ENCODE measurements at regions not wholly inside any gene's neighbourhood (a gene's known extent, or its start where the extent isn't known, plus 50 kb on each side); places are given as distances from the start of the nearest gene placed in this dataset.
"Not testable (repeated sequence)": the region's sequence is repeated elsewhere in the genome, so short reads cannot be mapped to it uniquely, and the experiment has no call there.

DNA sequence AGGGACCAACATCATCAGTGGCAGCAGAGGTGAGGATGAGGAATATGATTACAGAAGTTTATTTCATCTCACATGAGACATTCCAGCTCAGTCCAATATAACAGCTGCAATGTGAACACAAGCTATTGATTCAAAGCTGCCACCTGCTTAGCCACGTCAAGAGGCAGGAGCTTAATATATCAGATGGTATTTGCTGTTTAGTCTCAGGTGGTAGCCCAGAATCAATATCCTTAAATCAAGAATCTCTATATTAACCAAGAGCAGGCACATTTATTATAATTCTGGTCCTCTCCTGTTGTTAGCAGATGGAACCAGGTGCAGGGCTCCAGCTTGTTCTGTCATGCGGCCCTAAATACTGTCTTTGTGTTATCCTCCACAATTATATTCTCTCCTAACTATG lies 431.6 kb downstream of the ICE1 start:
- TF ChIP-seq, protein P1, sequence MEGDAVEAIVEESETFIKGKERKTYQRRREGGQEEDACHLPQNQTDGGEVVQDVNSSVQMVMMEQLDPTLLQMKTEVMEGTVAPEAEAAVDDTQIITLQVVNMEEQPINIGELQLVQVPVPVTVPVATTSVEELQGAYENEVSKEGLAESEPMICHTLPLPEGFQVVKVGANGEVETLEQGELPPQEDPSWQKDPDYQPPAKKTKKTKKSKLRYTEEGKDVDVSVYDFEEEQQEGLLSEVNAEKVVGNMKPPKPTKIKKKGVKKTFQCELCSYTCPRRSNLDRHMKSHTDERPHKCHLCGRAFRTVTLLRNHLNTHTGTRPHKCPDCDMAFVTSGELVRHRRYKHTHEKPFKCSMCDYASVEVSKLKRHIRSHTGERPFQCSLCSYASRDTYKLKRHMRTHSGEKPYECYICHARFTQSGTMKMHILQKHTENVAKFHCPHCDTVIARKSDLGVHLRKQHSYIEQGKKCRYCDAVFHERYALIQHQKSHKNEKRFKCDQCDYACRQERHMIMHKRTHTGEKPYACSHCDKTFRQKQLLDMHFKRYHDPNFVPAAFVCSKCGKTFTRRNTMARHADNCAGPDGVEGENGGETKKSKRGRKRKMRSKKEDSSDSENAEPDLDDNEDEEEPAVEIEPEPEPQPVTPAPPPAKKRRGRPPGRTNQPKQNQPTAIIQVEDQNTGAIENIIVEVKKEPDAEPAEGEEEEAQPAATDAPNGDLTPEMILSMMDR (IDR thresholded peaks at IDR 0.05; ENCODE audit: low read depth, low read length): no peak
- DNase-seq (ENCODE audit: extremely low read depth, low read depth): no peak

DNA sequence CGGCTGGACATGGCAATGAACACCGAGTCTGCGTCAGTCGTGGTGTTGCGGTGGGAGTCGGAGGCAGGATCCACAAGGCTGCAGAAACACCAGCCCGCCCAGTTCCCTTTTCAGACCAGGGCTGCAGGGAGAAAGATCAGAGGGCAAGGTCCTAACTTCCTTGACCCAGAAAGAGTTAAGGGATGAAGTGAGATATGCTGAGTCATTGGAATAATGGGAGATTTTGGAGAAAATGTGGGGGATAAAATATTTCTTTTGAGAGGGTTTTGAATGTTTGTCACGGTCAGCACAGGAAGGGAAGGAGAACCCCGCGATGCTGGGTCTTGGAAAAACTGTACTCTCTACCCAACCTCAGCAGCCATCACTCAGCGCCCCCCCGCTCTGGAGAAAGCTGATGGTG lies 416.0 kb downstream of the ICE1 start:
- DNase-seq (ENCODE audit: extremely low read depth, low read depth): no peak
- TF ChIP-seq, protein P1 (IDR thresholded peaks at IDR 0.05; ENCODE audit: low read depth, low read length): no peak

DNA sequence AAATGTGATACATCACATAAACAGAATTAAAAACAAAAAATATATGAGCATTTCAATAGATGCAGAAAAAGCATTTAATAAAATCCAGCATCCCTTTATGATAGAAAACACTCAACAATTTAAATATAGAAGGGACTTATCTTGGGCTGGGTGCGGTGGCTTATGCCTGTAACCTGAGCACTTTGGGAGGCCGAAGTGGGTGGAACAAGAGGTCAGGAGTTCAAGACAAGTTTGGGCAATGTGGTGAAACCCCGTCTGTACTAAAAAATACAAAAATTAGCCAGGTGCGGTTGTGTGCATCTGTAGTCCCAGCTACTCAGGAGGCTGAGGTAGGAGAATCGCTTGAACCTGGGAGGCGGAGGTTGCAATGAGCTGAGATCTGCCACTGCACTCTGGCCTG lies 409.1 kb downstream of the ICE1 start:
- DNase-seq (ENCODE audit: extremely low read depth, low read depth): not testable (repeated sequence)

DNA sequence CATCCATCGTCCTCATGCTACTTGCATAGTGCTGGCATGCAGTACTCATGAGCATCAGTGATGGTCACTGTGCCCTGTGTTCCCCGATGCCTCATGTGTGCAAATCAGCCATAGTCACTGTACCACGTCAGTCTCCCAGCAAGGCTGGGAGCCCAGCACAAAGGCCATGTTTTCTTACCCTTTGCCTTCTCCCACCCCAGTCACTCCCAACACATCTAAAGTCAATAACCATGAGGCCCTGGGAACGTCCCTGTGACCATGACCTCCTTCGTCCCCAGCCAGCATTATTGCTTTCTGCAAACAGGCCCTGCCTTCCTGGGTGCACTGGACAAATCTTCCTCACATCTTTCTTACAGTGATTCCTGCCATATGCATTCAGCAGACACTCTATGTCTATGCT lies 406.1 kb downstream of the ICE1 start:
- DNase-seq (ENCODE audit: extremely low read depth, low read depth): no peak
- TF ChIP-seq, protein P1 (IDR thresholded peaks at IDR 0.05; ENCODE audit: low read depth, low read length): no peak

DNA sequence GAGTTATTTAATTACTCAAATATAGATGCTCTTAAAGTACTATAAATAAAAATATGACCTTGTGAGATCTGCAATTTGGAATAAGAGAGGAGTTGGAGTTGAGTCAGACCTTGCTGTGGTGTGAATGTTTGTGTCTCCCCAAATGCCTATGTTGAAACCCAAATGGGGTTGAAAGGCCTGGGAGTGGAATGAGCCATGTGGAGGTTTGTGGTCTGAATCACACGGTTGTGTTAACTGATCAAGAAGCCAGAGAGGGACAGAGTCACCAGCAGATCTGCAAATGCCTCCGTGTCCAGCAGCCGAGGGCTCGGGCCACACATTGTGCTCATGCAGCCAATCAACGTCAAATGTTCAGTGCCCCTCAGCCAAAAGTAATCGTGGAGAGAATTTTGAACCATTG lies 404.4 kb downstream of the ICE1 start:
- no peak for DNase-seq (ENCODE audit: extremely low read depth, low read depth)
- TF ChIP-seq, protein P1 (IDR thresholded peaks at IDR 0.05; ENCODE audit: low read depth, low read length): no peak

DNA sequence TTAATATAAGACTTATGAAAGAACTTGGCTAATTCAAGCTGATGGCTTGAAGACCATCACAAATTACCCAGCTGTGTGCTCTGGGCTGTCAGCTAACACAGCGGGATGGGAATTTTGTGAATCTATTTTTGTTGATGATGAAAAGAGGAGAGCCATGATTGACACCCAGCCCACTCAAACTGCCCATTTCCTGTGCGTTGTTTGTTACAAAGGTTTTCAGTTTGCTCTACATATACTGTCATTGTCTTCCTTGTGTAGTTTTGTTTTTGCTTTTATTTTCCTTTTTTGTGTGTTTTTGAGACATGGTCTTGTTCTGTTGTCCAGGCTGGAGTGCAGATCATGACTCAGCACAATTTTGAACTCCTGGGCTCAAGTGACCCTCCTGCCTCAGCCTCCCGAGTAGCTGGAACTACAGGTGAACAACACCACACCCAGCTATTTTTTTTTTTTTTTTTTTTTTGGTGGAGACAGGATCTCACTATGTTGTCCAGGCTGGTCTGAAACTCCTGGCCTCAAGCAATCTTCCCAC lies 400.3 kb downstream of the ICE1 start:
- TF ChIP-seq, protein P1 (IDR thresholded peaks at IDR 0.05; ENCODE audit: low read depth, low read length): no peak
- DNase-seq (ENCODE audit: extremely low read depth, low read depth): no peak

DNA sequence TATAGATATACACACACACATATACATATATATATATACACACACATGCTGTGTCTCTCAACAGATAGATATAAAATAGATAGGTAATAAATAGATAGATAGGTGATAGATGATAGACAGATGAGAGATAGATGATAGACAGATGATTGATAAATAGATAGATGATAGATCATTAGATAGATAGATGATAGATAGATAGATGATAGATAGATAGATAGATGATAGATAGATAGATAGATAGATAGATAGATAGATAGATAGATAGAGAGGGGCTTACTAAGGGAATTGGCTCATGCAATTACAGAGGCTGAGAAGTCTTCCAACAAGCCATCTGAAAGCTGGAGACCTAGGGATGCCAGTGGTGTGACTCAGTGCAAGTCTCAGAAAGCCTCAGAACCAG lies 394.5 kb downstream of the ICE1 start:
- TF ChIP-seq, protein P1 (IDR thresholded peaks at IDR 0.05; ENCODE audit: low read depth, low read length): no peak
- DNase-seq (ENCODE audit: extremely low read depth, low read depth): no peak

DNA sequence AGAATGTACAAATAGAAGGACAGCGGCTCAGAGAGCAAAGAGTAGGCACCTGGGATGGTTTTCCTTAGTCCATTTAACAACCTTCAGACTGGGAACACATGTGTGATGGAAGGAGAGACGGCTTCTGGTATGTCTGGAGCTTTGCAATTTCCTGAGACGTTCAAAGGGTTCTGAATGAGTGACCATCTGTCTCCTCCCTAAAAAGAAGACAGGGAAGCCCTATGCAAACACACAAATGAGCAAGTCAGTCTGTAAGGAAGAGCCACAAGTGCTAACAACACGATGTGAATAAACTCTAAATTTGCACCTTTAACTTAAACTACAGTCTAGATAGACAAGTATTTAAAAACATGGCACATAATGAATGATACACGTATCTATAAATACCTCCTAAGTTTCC lies 391.0 kb downstream of the ICE1 start:
- DNase-seq (ENCODE audit: extremely low read depth, low read depth): no peak

More for the DNA sequence above, 391.0 kb downstream of the ICE1 start:
- TF ChIP-seq, protein P1 (IDR thresholded peaks at IDR 0.05; ENCODE audit: low read depth, low read length): no peak
